H1 (cell line): ENCODE measurements at regions not wholly inside any gene's neighbourhood (a gene's known extent, or its start where the extent isn't known, plus 50 kb on each side); places are given as distances from the start of the nearest gene placed in this dataset.

Experiments
- CTCF ChIA-PET: fragments of 300-600 bp; sonication (Branson Sonifier 250); formaldehyde crosslinking; loops from one replicate; lab custom pipeline; 2021; ENCODE audit not compliant: partially characterized antibody; lab: Charles Lee
- POLR2A ChIA-PET: fragments of 300-600 bp; sonication (Branson Sonifier 250); formaldehyde crosslinking; loops from one replicate; lab custom pipeline; 2021; ENCODE audit warnings: inconsistent platforms; ENCODE audit not compliant: partially characterized antibody; lab: Charles Lee
- DNase-seq, 2 experiments: peaks; one replicate each; pipeline versions ENCODE4 v3.0.0 to v3.0.0-alpha.2; 2010 to 2022; ENCODE audit warnings: low spot score in 2 of 2, low read depth in 1 of 2, mixed read lengths in 1 of 2
- FAIRE-seq: peaks from 2 replicates; lab custom pipeline; 2011; peaks lifted over from hg19 to GRCh38; lab: Jason Lieb, UNC
- H2AFZ ChIP-seq: 2 replicates; pipeline ENCODE4 v1.8.1; 2012; ENCODE audit warnings: low read length, inconsistent platforms
- H2AK5ac ChIP-seq: 2 replicates; pipeline ENCODE4 v1.6.1; 2013; ENCODE audit warnings: low read depth, low read length
- H2BK120ac ChIP-seq: replicated peaks from 2 replicates; pipeline ENCODE3; 2013; ENCODE audit warnings: low read depth, low read length, inconsistent platforms
- H2BK12ac ChIP-seq: 2 replicates; pipeline ENCODE4 v1.6.1; 2013; ENCODE audit warnings: low read depth, low read length
- H2BK15ac ChIP-seq: 2 replicates; pipeline ENCODE4 v1.6.1; 2013; ENCODE audit warnings: low read length
- H2BK20ac ChIP-seq: 2 replicates; pipeline ENCODE4 v1.6.1; 2013; ENCODE audit warnings: low read length
- H2BK5ac ChIP-seq: 2 replicates; pipeline ENCODE4 v1.6.1; 2013; ENCODE audit warnings: low read depth, low read length
- H3K14ac ChIP-seq: 2 replicates; pipeline ENCODE4 v1.6.1; 2013; ENCODE audit warnings: inconsistent platforms; ENCODE audit not compliant: insufficient read length
- H3K18ac ChIP-seq: 2 replicates; pipeline ENCODE4 v1.6.1; 2013; ENCODE audit warnings: low read length; ENCODE audit errors: extremely low read depth
- H3K23ac ChIP-seq: 2 replicates; pipeline ENCODE4 v1.6.1; 2013; ENCODE audit warnings: inconsistent platforms; ENCODE audit not compliant: insufficient read length
- H3K23me2 ChIP-seq: 2 replicates; pipeline ENCODE4 v1.6.1; 2013; ENCODE audit warnings: low read depth, low read length
- H3K27ac ChIP-seq: 2 replicates; pipeline ENCODE4 v1.6.1; 2011; ENCODE audit warnings: low read depth, low read length, inconsistent platforms
- H3K27me3 ChIP-seq, 4 experiments: replicated peaks in 1 of 4; 1 replicate in 1 of 4; 2 replicates in 3 of 4; pipeline versions ENCODE4 v1.6.1 to v1.8.1; 2011 to 2013; ENCODE audit warnings: low read length in 3 of 4, mild to moderate bottlenecking in 3 of 4, inconsistent platforms in 2 of 4, mixed read lengths in 2 of 4, moderate library complexity in 1 of 4; ENCODE audit not compliant: control insufficient read depth in 3 of 4, insufficient read depth in 3 of 4; ENCODE audit errors: extremely low read depth in 1 of 4
- H3K36me3 ChIP-seq, 4 experiments: 2 replicates each; pipeline versions ENCODE4 v1.6.1 to v1.8.1; 2011 to 2013; ENCODE audit warnings: mild to moderate bottlenecking in 4 of 4, low read length in 3 of 4, moderate library complexity in 2 of 4, control low read depth in 1 of 4, inconsistent platforms in 1 of 4; ENCODE audit not compliant: insufficient read depth in 4 of 4, control insufficient read depth in 2 of 4
- H3K4ac ChIP-seq: replicated peaks from 2 replicates; pipeline ENCODE3; 2013; ENCODE audit warnings: low read length, low read depth, mixed read lengths, inconsistent platforms; ENCODE audit not compliant: insufficient read length
- H3K4me1 ChIP-seq, 4 experiments: replicated peaks in 1 of 4; 1 replicate in 1 of 4; 2 replicates in 3 of 4; pipeline versions ENCODE4 v1.6.1 to v1.8.1; 2011 to 2013; ENCODE audit warnings: low read length in 3 of 4, inconsistent platforms in 2 of 4, mixed read lengths in 1 of 4; ENCODE audit not compliant: insufficient read depth in 4 of 4, control insufficient read depth in 3 of 4
- H3K4me2 ChIP-seq, 2 experiments: 2 replicates each; pipeline versions ENCODE4 v1.6.1 to v1.8.1; 2011 to 2013; ENCODE audit warnings: low read depth in 2 of 2, low read length in 2 of 2, control low read depth in 1 of 2, inconsistent platforms in 1 of 2, mild to moderate bottlenecking in 1 of 2; ENCODE audit not compliant: insufficient read depth in 1 of 2
- H3K4me3 ChIP-seq, 4 experiments: fragments of 200-600, 300-600 bp in 1 of 4; sonication (generic), shearing (Covaris generic), sonication (Bioruptor Twin) in 1 of 4; 2 replicates each; pipeline versions ENCODE4 v1.5.1 to v1.8.1; 2011 to 2016; ENCODE audit warnings: low read length in 4 of 4, low read depth in 3 of 4, control low read depth in 2 of 4, inconsistent platforms in 2 of 4, mild to moderate bottlenecking in 2 of 4, mixed read lengths in 1 of 4, moderate library complexity in 1 of 4; ENCODE audit not compliant: insufficient read depth in 2 of 4; ENCODE audit errors: extremely low read depth in 1 of 4
- H3K56ac ChIP-seq: replicated peaks from 2 replicates; pipeline ENCODE3; 2013; ENCODE audit warnings: low read depth, mild to moderate bottlenecking, mixed read lengths, low read length, inconsistent platforms; ENCODE audit not compliant: insufficient read length
- H3K79me1 ChIP-seq: 2 replicates; pipeline ENCODE4 v1.6.1; 2013; ENCODE audit warnings: low read depth, low read length, control low read depth
- H3K79me2 ChIP-seq, 2 experiments: 2 replicates each; pipeline versions ENCODE4 v1.6.1 to v1.8.1; 2012 to 2013; ENCODE audit warnings: low read length in 2 of 2, mild to moderate bottlenecking in 2 of 2, inconsistent platforms in 1 of 2; ENCODE audit not compliant: insufficient read depth in 2 of 2, control insufficient read depth in 1 of 2
- H3K9ac ChIP-seq, 4 experiments: replicated peaks in 1 of 4; 1 replicate in 1 of 4; 2 replicates in 3 of 4; pipeline versions ENCODE4 v1.6.1 to v1.8.1; 2011 to 2013; ENCODE audit warnings: low read depth in 3 of 4, low read length in 3 of 4, control low read depth in 2 of 4, mild to moderate bottlenecking in 2 of 4, moderate library complexity in 2 of 4, inconsistent platforms in 1 of 4; ENCODE audit errors: extremely low read depth in 1 of 4
- H3K9me3 ChIP-seq, 2 experiments: 2 replicates each; pipeline versions ENCODE4 v1.6.1 to v1.8.1; 2012 to 2013; ENCODE audit warnings: mild to moderate bottlenecking in 2 of 2, moderate library complexity in 2 of 2, control low read depth in 1 of 2, inconsistent platforms in 1 of 2, low read depth in 1 of 2, low read length in 1 of 2, mixed read lengths in 1 of 2; ENCODE audit not compliant: insufficient read depth in 2 of 2
- H4K20me1 ChIP-seq, 2 experiments: replicated peaks in 1 of 2; 2 replicates each; pipeline versions ENCODE3 to v1.8.1; 2011 to 2013; ENCODE audit warnings: inconsistent platforms in 2 of 2, low read length in 2 of 2, mild to moderate bottlenecking in 1 of 2; ENCODE audit not compliant: insufficient read depth in 2 of 2, control insufficient read depth in 1 of 2
- H4K5ac ChIP-seq: 2 replicates; pipeline ENCODE4 v1.6.1; 2013; ENCODE audit warnings: low read length, low read depth, mixed read lengths, inconsistent platforms; ENCODE audit not compliant: insufficient read length
- H4K8ac ChIP-seq: 2 replicates; pipeline ENCODE4 v1.8.0; 2013; ENCODE audit warnings: mild to moderate bottlenecking, moderate library complexity, low read length, inconsistent platforms; ENCODE audit not compliant: insufficient read depth; ENCODE audit errors: extremely low read depth
- H4K91ac ChIP-seq: replicated peaks from 2 replicates; pipeline ENCODE3; 2013; ENCODE audit warnings: low read length, mixed read lengths, inconsistent platforms; ENCODE audit not compliant: insufficient read length
- CHD2 ChIP-seq: IDR thresholded peaks from 2 replicates; pipeline ENCODE4 v1.6.1; 2012; ENCODE audit warnings: low read length, improper control_type of control experiment
- EGR1 ChIP-seq: IDR thresholded peaks from 2 replicates; pipeline ENCODE4 v1.6.1; 2011; ENCODE audit warnings: low read depth, low read length, borderline replicate concordance
- FOSL1 ChIP-seq: IDR thresholded peaks from 2 replicates; pipeline ENCODE4 v1.6.1; 2011; ENCODE audit warnings: mild to moderate bottlenecking, low read depth, low read length, moderate library complexity; ENCODE audit not compliant: insufficient read depth
- JUND ChIP-seq: IDR thresholded peaks from 2 replicates; pipeline ENCODE4 v1.6.1; 2011; ENCODE audit warnings: mild to moderate bottlenecking, improper control_type of control experiment, low read length
- MAFK ChIP-seq: IDR thresholded peaks from 2 replicates; pipeline ENCODE4 v1.6.1; 2012; ENCODE audit warnings: low read depth, mild to moderate bottlenecking, improper control_type of control experiment, low read length
- NANOG ChIP-seq: IDR thresholded peaks from 2 replicates; pipeline ENCODE4 v1.6.1; 2011; ENCODE audit warnings: low read length, low read depth, mild to moderate bottlenecking, inconsistent platforms; ENCODE audit not compliant: insufficient read depth, poor library complexity, severe bottlenecking
- POLR2AphosphoS5 ChIP-seq: IDR thresholded peaks from 2 replicates; pipeline ENCODE4 v1.6.1; 2011; ENCODE audit warnings: low read depth, low read length
- RXRA ChIP-seq: IDR thresholded peaks from 2 replicates; pipeline ENCODE4 v1.6.1; 2011; ENCODE audit warnings: low read depth, mild to moderate bottlenecking, low read length, moderate library complexity; ENCODE audit not compliant: insufficient read depth
- SAP30 ChIP-seq: fragments of 300-600 bp; sonication (generic); IDR thresholded peaks from 2 replicates; pipeline ENCODE4 v1.7.1; 2012; ENCODE audit warnings: low read length, moderate library complexity, mild to moderate bottlenecking, inconsistent platforms; ENCODE audit not compliant: insufficient read depth, insufficient replicate concordance
- SIX5 ChIP-seq: IDR thresholded peaks from 2 replicates; pipeline ENCODE4 v1.6.1; 2011; ENCODE audit warnings: mild to moderate bottlenecking, low read depth, low read length
- ZNF274 ChIP-seq: IDR thresholded peaks from 2 replicates; pipeline ENCODE4 v1.7.0; 2012; ENCODE audit warnings: low read length, borderline replicate concordance; ENCODE audit errors: extremely low read depth
- WGBS, 2 experiments: shearing (Covaris generic) in 1 of 2; methylation state at CpG; one replicate each; pipeline versions ENCODE4 v1.1.6 to v1.1.7; 2013 to 2015; ENCODE audit warnings: low lambda C conversion rate in 2 of 2, mixed read lengths in 2 of 2, inconsistent platforms in 1 of 2, low coverage in 1 of 2, missing lambda C conversion rate in 1 of 2; ENCODE audit not compliant: insufficient replicate concordance in 2 of 2, insufficient coverage in 1 of 2, insufficient read length in 1 of 2; ENCODE audit errors: extremely low coverage in 1 of 2, missing lambda C conversion rate in 1 of 2; 5-methylcytosine and 5-hydroxymethylcytosine counted together
- TF ChIP-seq, protein P1 (sequence below), 3 experiments: IDR thresholded peaks; 1 replicate in 2 of 3; 2 replicates in 1 of 3; pipeline versions ENCODE4 v1.5.1 to v1.6.1; 2011; ENCODE audit warnings: low read length in 3 of 3, mild to moderate bottlenecking in 3 of 3, inconsistent platforms in 2 of 3, low read depth in 1 of 3, moderate library complexity in 1 of 3; ENCODE audit not compliant: insufficient read depth in 1 of 3; ENCODE audit errors: control extremely low read depth in 1 of 3

DNA sequence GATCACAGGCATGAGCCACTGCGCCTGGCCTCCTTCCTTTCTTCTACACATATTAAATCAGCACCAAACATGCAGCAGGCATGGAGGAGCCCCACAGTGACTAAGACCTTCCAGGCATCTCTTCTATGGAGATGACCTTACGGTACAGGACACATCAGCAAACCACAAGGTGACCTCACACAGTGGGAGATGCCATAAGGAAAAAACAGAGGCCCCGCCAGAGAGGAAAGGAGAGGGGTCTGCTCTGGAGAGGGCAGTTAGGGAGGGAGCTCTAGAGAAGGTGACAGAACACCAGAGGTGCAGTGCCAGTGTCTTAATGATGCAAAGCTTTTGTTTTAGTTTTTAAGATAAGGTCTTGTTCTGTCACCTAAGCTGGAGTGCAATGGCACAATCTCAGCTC is 81.1 kb upstream of the ESRRB start:
- no peaks in the 10 kb centered on the region for H3K4me1 ChIP-seq
- no peak overlapping the region for H2AFZ ChIP-seq
- no peaks in the 10 kb centered on the region for H3K79me2 ChIP-seq
- peaks cover 2% of the 10 kb centered on the region; the same call in 1 of the 2 replicates for H3K23me2 ChIP-seq
- no peaks in the 10 kb centered on the region for H3K9me3 ChIP-seq
- no peak overlapping the region for H3K18ac ChIP-seq
- DNase-seq (peak in 1 of 2 experiments; percentile 22), FAIRE-seq (no peak)
- ChIA-PET CTCF (interaction anchor here (0.8 to 2.4 kb wide), 5 partner anchors 10 to 239 kb away, joined by 3 to 8 read pairs (median 3); no protein-coding TSS in a partner anchor), POLR2A (interaction anchor here (0.8 to 1.6 kb wide), 2 partner anchors 12 to 21 kb away, joined by 3 to 4 read pairs; no protein-coding TSS in a partner anchor)
- no peaks in the 10 kb centered on the region for H4K20me1 ChIP-seq
- no peak overlapping the region for H3K4me3 ChIP-seq
- no peak overlapping the region for H4K91ac ChIP-seq
- H3K4ac ChIP-seq, result no peak overlapping the region
- no peak overlapping the region for H2AK5ac ChIP-seq
- no peak overlapping the region for H4K8ac ChIP-seq
- no peak overlapping the region for H3K4me2 ChIP-seq
- H3K23ac ChIP-seq, result no peak overlapping the region
- no peak overlapping the region for H3K56ac ChIP-seq
- no peak overlapping the region for H2BK120ac ChIP-seq
- no peaks in the 10 kb centered on the region for H3K36me3 ChIP-seq
- no peak overlapping the region for H3K27ac ChIP-seq
- no peak overlapping the region for H2BK20ac ChIP-seq
- no peak overlapping the region for H4K5ac ChIP-seq
- no peaks in the 10 kb centered on the region for H3K27me3 ChIP-seq
- no peak overlapping the region for H2BK15ac ChIP-seq
- H3K14ac ChIP-seq, result no peak overlapping the region
- no peak overlapping the region for H3K9ac ChIP-seq
- H3K79me1 ChIP-seq, result no peaks in the 10 kb centered on the region; the same call in 1 of the 2 replicates
- H2BK5ac ChIP-seq, result no peak overlapping the region
- WGBS, 2 experiments, result 85% methylated on average over 3 of the region's 3 CpGs; no CpG with 5 or more reads in 1 of the 2 experiments
- H2BK12ac ChIP-seq, result no peak overlapping the region
- TF ChIP-seq EGR1 (no peak), FOSL1 (no peak), SIX5 (no peak), POLR2AphosphoS5 (no peak), SAP30 (no peak), NANOG (no peak), MAFK (no peak), JUND (no peak), CHD2 (no peak), ZNF274 (no peak), RXRA (no peak)
- TF ChIP-seq, protein P1, sequence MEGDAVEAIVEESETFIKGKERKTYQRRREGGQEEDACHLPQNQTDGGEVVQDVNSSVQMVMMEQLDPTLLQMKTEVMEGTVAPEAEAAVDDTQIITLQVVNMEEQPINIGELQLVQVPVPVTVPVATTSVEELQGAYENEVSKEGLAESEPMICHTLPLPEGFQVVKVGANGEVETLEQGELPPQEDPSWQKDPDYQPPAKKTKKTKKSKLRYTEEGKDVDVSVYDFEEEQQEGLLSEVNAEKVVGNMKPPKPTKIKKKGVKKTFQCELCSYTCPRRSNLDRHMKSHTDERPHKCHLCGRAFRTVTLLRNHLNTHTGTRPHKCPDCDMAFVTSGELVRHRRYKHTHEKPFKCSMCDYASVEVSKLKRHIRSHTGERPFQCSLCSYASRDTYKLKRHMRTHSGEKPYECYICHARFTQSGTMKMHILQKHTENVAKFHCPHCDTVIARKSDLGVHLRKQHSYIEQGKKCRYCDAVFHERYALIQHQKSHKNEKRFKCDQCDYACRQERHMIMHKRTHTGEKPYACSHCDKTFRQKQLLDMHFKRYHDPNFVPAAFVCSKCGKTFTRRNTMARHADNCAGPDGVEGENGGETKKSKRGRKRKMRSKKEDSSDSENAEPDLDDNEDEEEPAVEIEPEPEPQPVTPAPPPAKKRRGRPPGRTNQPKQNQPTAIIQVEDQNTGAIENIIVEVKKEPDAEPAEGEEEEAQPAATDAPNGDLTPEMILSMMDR (IDR thresholded peaks at IDR 0.05; ENCODE audit: control extremely low read depth in 1 of 3, insufficient read depth in 1 of 3, low read depth in 1 of 3, low read length in 3 of 3), result no peak
